AG04450 (cell line): ENCODE measurements at regions not wholly inside any gene's neighbourhood (a gene's known extent, or its start where the extent isn't known, plus 50 kb on each side); places are given as distances from the start of the nearest gene placed in this dataset.

ENCODE experiments used
- CTCF ChIA-PET: fragments of 300-600, 350-600 bp; formaldehyde crosslinking; extraction: SDS; loops from one replicate; lab custom pipeline; 2022; ENCODE audit warnings: antibody characterized with exemption, inconsistent platforms; lab: Charles Lee
- POLR2A ChIA-PET: fragments of 350-600 bp; formaldehyde crosslinking; extraction: SDS; loops from one replicate; lab custom pipeline; 2021; ENCODE audit warnings: antibody characterized with exemption, inconsistent platforms; lab: Yijun Ruan, JAX
- DNase-seq: peaks from one replicate; pipeline ENCODE4 v3.0.0-alpha.2; 2011; ENCODE audit warnings: low read depth, low spot score
- H3K27ac ChIP-seq: one replicate; pipeline ENCODE4 v1.5.1; 2012; ENCODE audit warnings: low read depth, low read length, control low read depth
- H3K27me3 ChIP-seq: one replicate; pipeline ENCODE4 v1.6.0; 2012; ENCODE audit warnings: low read length; ENCODE audit not compliant: control insufficient read depth, insufficient read depth
- H3K4me3 ChIP-seq: 2 replicates; pipeline ENCODE4 v1.5.1; 2011; ENCODE audit warnings: mild to moderate bottlenecking, low read depth, low read length, control low read depth
- H3K9me3 ChIP-seq: 2 replicates; pipeline ENCODE4 v1.5.1; 2012; ENCODE audit warnings: low read length; ENCODE audit not compliant: control insufficient read depth, insufficient read depth
- CTCF ChIP-seq: IDR thresholded peaks from 2 replicates; pipeline ENCODE4 v1.5.1; 2011; ENCODE audit warnings: low read depth, low read length, control low read depth, inconsistent platforms

- POLR2A ChIA-PET = no interaction called here
- no peak for TF ChIP-seq CTCF
- CTCF ChIA-PET = no interaction called here
- Histone ChIP-seq H3K4me3 (no peak overlapping the region), H3K27ac (no peak overlapping the region), H3K9me3 (no peaks in the 10 kb centered on the region), H3K27me3 (no peaks in the 10 kb centered on the region)
- DNase-seq = no peak
Observed at GRCh38 chr10:65818990-65819389, 1106.8 kb upstream of the LRRTM3 start.

GRCh38 chr10:65827359-65827758 lies 1098.5 kb upstream of the LRRTM3 start:
- Histone ChIP-seq H3K27ac (no peak overlapping the region), H3K4me3 (no peak overlapping the region), H3K9me3 (no peaks in the 10 kb centered on the region), H3K27me3 (no peaks in the 10 kb centered on the region)
- ChIA-PET POLR2A (no interaction called here), CTCF (interaction anchor here (0.6 kb wide), 1 partner anchor 233 kb away, joined by 3 read pairs; no protein-coding TSS in a partner anchor)
- no peak for TF ChIP-seq CTCF
- DNase-seq = no peak

GRCh38 chr10:65838811-65839210 lies 1087.0 kb upstream of the LRRTM3 start:
- Histone ChIP-seq H3K9me3 (no peaks in the 10 kb centered on the region), H3K27me3 (no peaks in the 10 kb centered on the region), H3K4me3 (no peak overlapping the region), H3K27ac (no peak overlapping the region)
- ChIA-PET POLR2A (no interaction called here), CTCF (no interaction called here)
- DNase-seq = no peak
- no peak for TF ChIP-seq CTCF

- Histone ChIP-seq H3K9me3 (no peaks in the 10 kb centered on the region), H3K27me3 (no peaks in the 10 kb centered on the region), H3K4me3 (no peak overlapping the region), H3K27ac (no peak overlapping the region)
- CTCF ChIA-PET = no interaction called here
- POLR2A ChIA-PET = no interaction called here
- DNase-seq = no peak
- no peak for TF ChIP-seq CTCF
Observed at GRCh38 chr10:65843203-65843602, 1082.6 kb upstream of the LRRTM3 start.

GRCh38 chr10:65845916-65846315 lies 1079.9 kb upstream of the LRRTM3 start:
- POLR2A ChIA-PET = no interaction called here
- no peak for TF ChIP-seq CTCF

More at GRCh38 chr10:65845916-65846315, 1079.9 kb upstream of the LRRTM3 start:
- H3K27ac ChIP-seq = no peak overlapping the region
- no peaks in the 10 kb centered on the region for H3K9me3 ChIP-seq
- CTCF ChIA-PET = no interaction called here
- H3K27me3 ChIP-seq = no peaks in the 10 kb centered on the region
- no peak overlapping the region for H3K4me3 ChIP-seq
- DNase-seq = no peak
